HG02943 (cell line): ENCODE measurements at regions not wholly inside any gene's neighbourhood (a gene's known extent, or its start where the extent isn't known, plus 50 kb on each side); places are given as distances from the start of the nearest gene placed in this dataset.

Experiments used
- ATAC-seq: cut with Tn5 transposase; IDR thresholded peaks from one replicate; pipeline ENCODE4 v1.9.1; 2021; ENCODE audit warnings: mild to moderate bottlenecking, low read depth, moderate library complexity; ENCODE audit not compliant: unreplicated experiment

DNA sequence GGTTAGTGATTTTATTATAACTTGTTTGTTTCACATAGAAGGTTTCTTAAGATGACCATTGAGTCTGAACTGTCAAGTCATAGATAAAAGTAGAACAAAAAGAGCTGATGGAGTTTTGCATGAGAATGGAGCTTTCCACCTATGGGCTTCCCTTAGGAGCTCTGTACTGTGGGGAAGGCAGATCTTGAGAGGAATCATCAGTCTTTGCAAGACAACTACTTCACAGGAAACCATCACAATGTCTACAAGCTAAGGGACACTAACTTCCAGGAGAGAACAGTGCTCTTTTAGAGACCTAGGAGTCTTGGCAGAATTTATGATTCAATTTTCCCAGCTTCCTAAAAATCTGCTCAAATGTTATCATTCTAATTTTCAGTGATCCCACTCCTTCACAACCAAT, 78.2 kb downstream of the FBXO5 start:
- ATAC-seq, result no peak

DNA sequence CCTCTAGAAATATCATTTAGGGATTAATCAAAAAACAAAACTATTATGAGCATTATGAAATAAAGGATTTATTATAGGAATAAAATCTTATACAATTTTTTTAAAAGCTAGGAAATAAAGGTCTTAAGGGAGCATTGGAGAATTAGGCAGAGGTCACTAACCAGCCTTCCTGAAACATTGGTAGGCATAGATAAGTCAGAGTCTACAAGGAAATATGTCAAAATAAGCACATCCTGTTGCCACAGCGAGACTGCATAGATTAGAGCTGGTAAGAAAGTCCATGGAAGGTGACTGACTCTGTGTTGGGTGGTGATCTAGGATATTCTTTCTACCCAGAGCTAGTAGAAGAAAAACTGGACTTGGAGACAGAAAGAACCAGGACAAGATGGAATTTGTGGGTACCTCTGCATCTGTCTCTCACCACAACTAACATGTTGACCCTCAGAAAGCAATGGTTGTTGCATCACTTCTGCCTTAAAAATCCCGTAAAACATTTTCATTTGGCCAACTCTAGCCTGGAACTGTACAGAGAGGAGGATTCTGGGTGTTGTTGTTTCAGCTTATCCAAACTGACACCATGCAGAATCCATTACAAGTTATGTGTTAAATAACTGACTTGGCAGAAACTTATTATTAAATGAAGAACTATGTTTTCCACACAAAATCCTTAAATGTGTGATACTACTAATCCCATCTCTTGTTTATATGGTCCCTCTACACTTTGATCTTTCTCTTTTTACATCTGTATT, 77.1 kb downstream of the FBXO5 start:
- ATAC-seq, result no peak

DNA sequence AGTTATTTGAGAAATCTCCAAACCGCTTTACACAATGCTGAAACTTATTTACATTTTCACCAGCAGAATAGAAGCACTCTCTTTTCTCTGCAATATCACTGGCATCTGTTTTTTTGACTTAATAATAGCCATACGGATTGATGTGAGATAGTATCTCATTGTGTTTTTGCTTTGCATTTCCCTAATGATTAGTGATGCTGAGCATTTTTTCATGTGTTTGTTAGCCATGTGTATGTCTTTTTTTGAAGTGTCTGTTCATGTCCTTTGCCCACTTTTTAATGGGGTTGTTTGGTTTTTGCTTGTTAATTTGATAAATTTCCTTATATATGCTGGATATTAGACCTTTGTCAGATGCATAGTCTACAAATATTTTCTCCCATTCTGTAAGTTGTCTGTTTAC, 73.6 kb downstream of the FBXO5 start:
- ATAC-seq, result no peak

DNA sequence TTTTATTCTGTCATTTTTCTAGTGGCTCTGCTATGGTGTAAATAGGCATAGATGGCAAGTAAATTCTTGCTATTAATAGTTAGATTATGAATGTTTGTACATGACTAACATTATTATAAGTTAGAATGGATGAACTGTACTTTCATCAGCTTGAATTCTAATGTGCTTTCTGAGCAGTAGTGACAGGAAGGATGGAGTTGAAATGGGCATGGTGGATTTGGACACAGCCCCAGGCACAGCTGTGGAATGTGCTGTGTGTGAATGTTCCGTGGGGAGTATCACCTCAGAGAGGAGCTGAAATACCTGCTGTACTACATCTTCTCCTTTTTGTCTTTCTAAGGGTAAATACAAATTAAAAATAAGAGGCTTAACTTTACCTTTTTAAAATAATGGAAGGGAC, 66.8 kb downstream of the FBXO5 start:
- no peak for ATAC-seq

DNA sequence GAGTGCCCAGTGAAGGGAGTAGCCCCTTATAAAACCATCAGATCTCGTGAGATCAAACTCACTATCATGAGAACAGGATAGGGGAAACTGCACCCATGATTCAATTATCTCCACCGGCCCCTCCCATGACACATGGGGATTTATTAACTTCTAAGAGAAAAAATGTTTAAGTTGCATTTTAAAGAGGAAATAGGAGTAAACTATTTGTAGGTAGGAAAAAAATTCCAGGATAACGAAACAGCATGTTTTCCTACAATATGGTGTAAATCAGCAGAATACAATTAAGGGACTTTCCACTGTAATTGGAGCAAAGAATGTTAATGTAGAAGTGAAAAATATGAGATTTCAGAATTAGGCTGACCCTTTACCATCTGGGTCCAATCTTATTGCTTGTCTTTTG, 63.9 kb downstream of the FBXO5 start:
- no peak for ATAC-seq

GRCh38 chr6:152920016-152920415, 62.8 kb downstream of the FBXO5 start:
- no peak for ATAC-seq
